Gastrocnemius medialis (tissue), 4 donors: ENCODE measurements at regions not wholly inside any gene's neighbourhood (a gene's known extent, or its start where the extent isn't known, plus 50 kb on each side); places are given as distances from the start of the nearest gene placed in this dataset.
"Not testable (repeated sequence)": the region's sequence is repeated elsewhere in the genome, so short reads cannot be mapped to it uniquely, and the experiment has no call there.

Source experiments
- CTCF ChIP-seq, 5 experiments: fragments of 450-650 bp in 3 of 5; fragments of 200-600 bp in 2 of 5; sonication (generic) in 2 of 5; IDR thresholded peaks in 4 of 5; conservative IDR thresholded peaks in 1 of 5; 1 replicate in 4 of 5; 2 replicates in 1 of 5; pipeline ENCODE4 v1.5.1; 2016 to 2019; ENCODE audit warnings: antibody characterized with exemption in 5 of 5, mild to moderate bottlenecking in 3 of 5, moderate library complexity in 3 of 5
- POLR2A ChIP-seq, 2 donors: fragments of 450-650 bp; IDR thresholded peaks; one replicate each; pipeline ENCODE4 v1.6.1; 2017; ENCODE audit warnings: antibody characterized with exemption in 2 of 2, mild to moderate bottlenecking in 2 of 2, moderate library complexity in 2 of 2

DNA sequence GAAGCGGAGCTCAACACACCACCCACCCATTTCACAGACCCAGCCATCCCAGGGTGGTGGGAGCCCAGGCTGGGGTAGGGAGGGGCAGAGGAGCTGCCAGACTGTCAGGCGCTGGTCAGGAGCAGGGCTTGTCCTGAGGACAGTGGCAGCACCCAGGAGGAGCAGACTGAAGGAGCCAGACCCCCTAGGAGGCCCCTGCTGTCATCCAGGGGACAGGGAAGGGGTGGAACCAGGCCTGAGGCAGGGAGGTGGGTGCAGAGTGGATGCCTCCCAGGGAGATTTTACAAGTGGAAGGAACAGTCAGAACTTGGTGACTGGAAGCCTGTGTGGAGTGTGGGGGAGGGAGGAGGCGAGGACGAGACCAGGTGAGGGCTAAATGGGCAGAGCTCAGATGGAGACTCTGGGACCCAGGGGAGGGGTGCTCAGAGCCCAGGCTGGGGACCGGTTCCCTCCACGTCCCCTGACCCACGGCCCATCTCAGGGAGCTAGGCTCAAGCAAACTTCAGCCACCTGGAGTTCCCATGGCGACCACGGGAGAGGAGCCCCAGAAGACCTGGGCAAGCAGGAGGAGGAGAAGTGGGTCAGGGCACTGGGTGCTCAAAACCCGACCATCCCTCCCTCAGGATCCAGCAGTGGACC lies 215.4 kb downstream of the TBC1D2B start:
- not testable (repeated sequence) for TF ChIP-seq POLR2A (IDR thresholded peaks at IDR 0.05); CTCF (IDR thresholded peaks at IDR 0.05 in 4 of 5, conservative IDR thresholded peaks at IDR 0.05 in 1 of 5)
